NB4 (cell line): ENCODE measurements at regions not wholly inside any gene's neighbourhood (a gene's known extent, or its start where the extent isn't known, plus 50 kb on each side); places are given as distances from the start of the nearest gene placed in this dataset.

Source experiments
- CTCF ChIP-seq: IDR thresholded peaks from one replicate; pipeline ENCODE4 v1.5.1; 2012; ENCODE audit warnings: low read depth, low read length
- MYC ChIP-seq: IDR thresholded peaks from 2 replicates; pipeline ENCODE4 v1.6.1; 2011; ENCODE audit warnings: low read depth, low read length
- POLR2A ChIP-seq: IDR thresholded peaks from 2 replicates; pipeline ENCODE4 v1.6.1; 2011; ENCODE audit warnings: mild to moderate bottlenecking; ENCODE audit not compliant: insufficient read length; ENCODE audit errors: extremely low read depth
- TF ChIP-seq, protein P1 (sequence below): IDR thresholded peaks from 2 replicates; pipeline ENCODE4 v1.6.1; 2011; ENCODE audit warnings: low read depth, low read length

- TF ChIP-seq CTCF, result no peak
- no peak for TF ChIP-seq POLR2A
- TF ChIP-seq, protein P1, sequence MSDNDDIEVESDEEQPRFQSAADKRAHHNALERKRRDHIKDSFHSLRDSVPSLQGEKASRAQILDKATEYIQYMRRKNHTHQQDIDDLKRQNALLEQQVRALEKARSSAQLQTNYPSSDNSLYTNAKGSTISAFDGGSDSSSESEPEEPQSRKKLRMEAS, result no peak
- no peak for TF ChIP-seq MYC
These were observed 234.6 kb upstream of the RFC3 start for GRCh38 chr13:33583398-33583797.
